ENCODE measurements at regions not wholly inside any gene's neighbourhood (a gene's known extent, or its start where the extent isn't known, plus 50 kb on each side); places are given as distances from the start of the nearest gene placed in this dataset.
A peak's percentile ranks its signal among the peaks of the same experiment; 100 is the strongest.
"Not testable (repeated sequence)": the region's sequence is repeated elsewhere in the genome, so short reads cannot be mapped to it uniquely, and the experiment has no call there.

DNA sequence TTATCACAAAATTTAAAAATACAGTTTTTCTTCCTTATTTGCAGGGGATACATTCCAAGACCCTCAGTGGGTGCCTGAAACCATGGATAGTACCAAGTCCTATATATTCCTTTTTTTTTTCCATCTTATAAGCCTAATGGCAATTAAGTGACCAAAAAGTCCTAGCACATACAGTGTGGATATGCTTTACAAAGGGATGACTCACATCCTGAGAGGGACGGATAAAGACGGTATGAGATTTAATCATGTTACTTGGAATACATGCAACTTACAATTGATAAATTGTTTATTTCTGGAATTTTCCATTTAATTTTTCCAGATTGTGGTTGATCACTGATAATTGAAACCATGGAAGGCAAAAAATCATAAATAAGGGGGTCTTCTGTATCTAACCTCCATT lies 181.2 kb upstream of the BRINP3 start:
- no peak for DNase-seq
- in situ Hi-C loops (cut with HindIII; ENCODE audit: low pct_ligation_motif_present, low pct_unique_long_range_greater_than_20kb, low sequenced_read_pairs) = no loop called here

DNA sequence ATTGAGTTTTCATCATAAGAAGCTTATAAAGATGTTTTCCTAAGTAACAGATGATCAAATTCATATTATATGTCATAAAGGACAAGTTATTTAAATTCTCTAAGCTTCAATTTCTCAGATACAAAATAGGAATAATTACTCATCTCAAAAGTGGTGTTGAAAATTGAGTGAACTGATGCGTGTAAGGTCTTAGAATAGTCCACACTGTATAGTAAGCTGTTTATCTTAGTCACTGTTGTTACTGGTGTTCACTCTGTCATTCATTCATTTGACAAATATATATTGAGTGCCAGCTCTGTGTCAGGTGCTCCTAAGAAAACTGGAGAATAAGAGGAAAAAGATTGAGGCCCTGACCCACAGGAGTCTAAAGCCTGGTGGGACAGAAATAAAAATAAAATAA lies 186.3 kb upstream of the BRINP3 start:
- DNase-seq = no peak
- in situ Hi-C loops (cut with HindIII; ENCODE audit: low pct_ligation_motif_present, low pct_unique_long_range_greater_than_20kb, low sequenced_read_pairs) = no loop called here

DNA sequence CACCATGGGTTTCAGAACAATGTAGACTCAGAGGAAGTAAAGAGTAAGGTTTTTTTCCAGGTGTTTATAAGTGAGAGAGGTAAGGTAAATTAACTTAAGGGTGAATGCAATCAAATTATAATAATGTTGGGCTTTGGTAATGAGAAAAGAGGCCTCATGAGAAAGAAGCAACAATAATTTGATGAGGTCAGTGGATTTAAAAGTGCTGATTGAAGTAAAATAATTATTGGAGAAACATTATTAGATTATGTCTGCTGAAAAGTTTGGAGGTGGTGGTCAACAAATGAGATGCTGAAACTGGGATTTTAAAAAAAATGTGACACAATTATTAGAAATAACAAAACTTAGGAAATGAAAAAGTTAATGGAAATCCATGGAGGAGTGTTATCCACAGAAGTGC lies 187.4 kb upstream of the BRINP3 start:
- DNase-seq = no peak
- in situ Hi-C loops (cut with HindIII; ENCODE audit: low pct_ligation_motif_present, low pct_unique_long_range_greater_than_20kb, low sequenced_read_pairs) = no loop called here

DNA sequence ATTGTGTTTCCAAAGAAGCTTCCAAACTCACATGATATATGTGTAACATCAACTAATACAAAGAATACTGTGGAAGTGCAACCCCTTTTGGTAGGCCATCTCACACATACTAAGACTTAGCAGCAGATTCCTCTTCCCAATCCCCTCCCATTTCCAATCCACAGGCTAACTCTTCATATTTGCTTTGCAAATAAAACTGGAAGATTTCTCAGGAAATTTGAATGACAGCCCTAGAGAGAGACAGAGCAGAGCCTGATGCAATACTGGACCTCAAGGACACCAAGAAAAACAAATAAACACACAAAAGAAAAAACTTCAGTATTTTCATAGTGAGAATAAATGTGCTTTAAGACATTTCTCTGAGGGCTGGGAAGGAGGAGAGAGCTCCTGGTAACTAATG lies 190.2 kb upstream of the BRINP3 start:
- DNase-seq = no peak
- in situ Hi-C loops (cut with HindIII; ENCODE audit: low pct_ligation_motif_present, low pct_unique_long_range_greater_than_20kb, low sequenced_read_pairs) = no loop called here

DNA sequence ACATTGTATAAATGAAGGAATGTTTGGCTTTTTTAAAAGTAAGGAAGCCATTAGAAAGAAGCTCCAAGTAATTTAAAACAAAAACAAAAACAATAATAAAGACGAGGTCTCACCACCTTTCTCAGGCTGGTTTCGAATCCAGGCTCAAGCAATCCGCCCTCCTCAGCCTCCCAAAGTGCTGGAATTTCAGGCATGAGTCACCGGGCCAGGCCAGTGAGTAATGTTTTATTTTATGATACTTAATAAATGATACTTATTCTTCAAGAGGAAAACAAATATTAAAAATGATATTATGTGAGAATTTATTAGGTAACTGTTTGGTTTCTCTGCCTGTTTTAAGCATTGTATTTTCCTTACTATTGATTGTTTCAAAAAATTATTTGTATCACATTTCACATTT lies 201.4 kb upstream of the BRINP3 start:
- DNase-seq = no peak
- in situ Hi-C loops (cut with HindIII; ENCODE audit: low pct_ligation_motif_present, low pct_unique_long_range_greater_than_20kb, low sequenced_read_pairs) = no loop called here

DNA sequence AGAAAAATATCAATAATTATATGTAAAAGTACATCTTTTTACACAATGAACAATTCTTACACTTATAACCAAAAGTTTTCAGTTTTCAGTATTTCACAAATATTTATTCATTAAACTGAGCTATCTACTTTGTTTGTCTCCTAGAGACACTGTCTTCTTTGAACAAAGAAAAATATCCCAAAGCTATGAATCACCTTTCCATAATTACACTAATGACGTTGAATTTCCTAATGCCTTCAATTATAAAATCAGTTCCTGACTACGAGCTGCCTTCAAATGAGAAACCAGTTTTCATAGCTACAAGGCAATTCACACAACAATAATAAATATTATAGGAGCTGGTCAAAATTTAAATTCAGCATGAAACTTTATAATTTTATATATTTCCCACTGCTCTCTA lies 201.8 kb upstream of the BRINP3 start:
- in situ Hi-C loops (cut with HindIII; ENCODE audit: low pct_ligation_motif_present, low pct_unique_long_range_greater_than_20kb, low sequenced_read_pairs) = no loop called here
- no peak for DNase-seq

DNA sequence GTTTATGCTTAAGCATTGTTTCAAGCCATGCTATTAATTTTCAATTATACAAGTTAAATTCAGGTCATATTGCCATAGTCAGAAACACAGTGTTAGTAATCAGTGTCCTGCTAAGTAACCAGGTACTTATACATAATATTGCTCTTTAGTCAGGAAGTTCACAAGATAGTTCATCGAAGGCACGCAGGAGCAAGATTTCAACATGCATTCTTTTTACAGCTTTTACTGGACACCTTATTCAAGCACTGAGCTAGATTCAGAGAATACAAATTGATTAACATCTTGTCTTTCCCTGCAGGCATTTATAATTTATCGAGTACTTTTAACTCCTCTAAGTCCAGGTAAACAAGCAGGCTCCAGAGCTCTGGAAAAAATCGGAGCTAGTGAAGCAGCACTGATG lies 202.3 kb upstream of the BRINP3 start:
- in situ Hi-C loops (cut with HindIII; ENCODE audit: low pct_ligation_motif_present, low pct_unique_long_range_greater_than_20kb, low sequenced_read_pairs) = no loop called here
- DNase-seq = no peak

DNA sequence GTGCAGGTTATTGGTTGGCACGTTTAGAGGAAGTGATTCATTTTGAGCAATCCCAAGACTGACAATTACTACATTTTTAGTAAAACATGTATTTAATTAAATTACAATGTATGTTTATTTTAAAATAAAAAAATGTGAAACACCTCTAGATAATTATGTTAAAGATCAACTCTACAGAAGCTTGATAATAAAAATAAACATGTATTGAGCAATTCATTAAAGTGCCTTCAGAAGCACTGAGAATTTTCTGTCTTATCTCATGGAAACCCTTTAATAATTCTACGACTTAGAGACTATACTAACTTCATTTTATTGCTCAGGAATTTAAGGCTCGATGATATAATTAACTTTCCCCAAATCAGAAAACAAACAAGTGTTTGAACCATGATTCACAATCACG lies 208.0 kb upstream of the BRINP3 start:
- in situ Hi-C loops (cut with HindIII; ENCODE audit: low pct_ligation_motif_present, low pct_unique_long_range_greater_than_20kb, low sequenced_read_pairs) = no loop called here
- no peak for DNase-seq

DNA sequence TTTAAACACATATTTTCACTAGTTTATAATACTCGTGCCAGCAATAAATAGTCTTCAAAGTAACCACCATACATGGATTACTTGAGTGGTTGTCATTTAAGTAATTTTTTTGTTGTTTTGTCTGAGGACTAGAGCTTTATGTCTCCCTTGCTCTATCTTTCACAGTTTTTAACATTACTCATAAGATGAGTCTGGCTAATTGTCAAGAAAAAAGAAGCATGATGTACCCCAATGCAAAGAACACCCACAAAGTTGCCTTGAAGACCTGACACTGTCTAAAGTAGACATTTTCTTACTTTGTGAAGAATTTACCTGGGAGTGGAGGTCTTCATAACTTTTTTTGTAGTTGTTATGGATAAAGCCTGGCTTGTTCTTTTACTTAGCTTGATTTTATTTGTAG lies 210.4 kb upstream of the BRINP3 start:
- in situ Hi-C loops (cut with HindIII; ENCODE audit: low pct_ligation_motif_present, low pct_unique_long_range_greater_than_20kb, low sequenced_read_pairs) = no loop called here
- DNase-seq = no peak

DNA sequence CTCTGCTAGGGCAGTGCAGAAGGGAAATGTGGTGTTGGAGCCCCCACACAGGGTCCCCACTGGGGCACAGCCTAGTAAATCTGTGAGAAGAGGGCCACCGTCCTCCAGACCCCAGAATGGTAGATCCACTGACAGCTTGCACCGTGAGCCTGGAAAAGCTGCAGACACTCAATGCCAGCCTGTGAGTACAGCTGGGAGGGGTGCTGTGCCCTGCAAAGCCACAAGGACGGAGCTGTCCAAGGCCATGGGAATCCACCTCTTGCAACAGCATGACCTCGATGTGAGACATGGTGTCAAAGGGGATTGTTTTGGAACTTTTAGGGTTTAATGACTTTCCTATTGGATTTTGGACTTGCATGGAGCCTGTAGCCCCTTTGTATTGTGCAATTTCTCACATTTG lies 220.8 kb upstream of the BRINP3 start:
- DNase-seq; in situ Hi-C loops (cut with HindIII; ENCODE audit: low pct_ligation_motif_present, low pct_unique_long_range_greater_than_20kb, low sequenced_read_pairs): not testable (repeated sequence)

DNA sequence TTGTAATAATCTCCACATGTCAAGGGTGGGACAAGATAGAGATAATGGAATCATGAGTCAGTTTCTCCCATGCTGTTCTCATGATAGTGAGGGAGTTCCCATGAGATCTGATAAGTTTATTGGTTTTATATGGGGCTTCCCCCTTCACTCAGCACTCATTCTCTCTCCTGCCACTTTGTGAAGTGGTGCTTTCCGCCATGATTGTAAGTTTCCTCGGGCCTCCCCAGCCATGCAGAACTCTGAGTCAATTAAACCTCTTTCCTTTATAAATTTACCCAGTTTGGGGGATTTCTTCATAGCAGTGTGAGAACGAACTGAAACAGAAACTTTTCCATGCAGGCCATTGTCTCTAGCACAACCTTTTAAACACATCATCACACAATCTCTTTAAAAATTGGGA lies 221.5 kb upstream of the BRINP3 start:
- DNase-seq = no peak
- in situ Hi-C loops (cut with HindIII; ENCODE audit: low pct_ligation_motif_present, low pct_unique_long_range_greater_than_20kb, low sequenced_read_pairs) = no loop called here

DNA sequence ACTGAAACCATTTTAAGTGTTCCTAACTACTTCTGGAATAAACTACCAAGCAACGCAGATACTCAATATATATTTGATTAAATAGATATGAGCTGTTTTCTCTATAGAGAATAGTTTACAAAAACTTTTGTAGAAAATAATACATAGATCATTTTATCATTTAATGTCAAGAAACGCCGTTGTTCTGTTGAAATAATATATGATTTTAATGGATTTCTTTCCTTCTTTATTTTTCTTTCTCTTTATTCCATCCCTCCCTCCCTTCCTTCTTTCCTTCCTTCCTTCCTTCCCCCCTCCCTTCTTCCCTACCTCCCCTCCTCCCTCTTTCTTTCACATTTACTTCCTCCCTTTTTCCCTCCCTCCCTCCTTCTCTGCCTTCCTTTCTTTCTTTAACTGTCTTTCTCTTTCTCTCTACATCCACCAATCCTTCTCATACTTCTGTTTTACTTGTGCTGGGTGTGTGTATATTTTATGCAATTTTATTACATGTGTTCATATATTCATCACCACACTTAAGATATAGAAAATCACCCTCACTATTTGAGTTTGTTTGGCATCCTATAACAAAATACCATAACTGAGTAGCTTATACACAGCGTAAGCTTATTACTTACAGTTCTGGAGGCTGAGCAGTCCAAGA lies 230.9 kb upstream of the BRINP3 start:
- no peak for DNase-seq
- in situ Hi-C loops (cut with HindIII; ENCODE audit: low pct_ligation_motif_present, low pct_unique_long_range_greater_than_20kb, low sequenced_read_pairs) = no loop called here

DNA sequence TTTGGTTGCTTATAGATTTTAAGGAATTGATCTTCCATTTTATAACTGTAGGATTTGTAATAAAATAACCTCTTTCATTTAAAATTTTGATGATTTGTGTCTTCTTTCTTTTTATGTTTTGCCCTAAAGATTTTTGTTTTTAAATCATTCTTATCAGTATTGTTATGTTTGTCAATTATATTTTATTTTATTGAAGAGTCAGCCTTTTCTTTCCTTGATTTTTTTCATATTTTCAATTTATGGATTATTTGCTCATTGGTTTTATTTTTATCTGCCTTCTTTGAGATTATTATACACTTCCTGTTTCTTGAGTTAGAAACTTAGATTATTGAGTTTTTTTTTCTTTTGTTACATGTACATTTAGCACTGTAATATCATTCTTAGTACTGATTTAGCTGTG lies 233.4 kb upstream of the BRINP3 start:
- in situ Hi-C loops (cut with HindIII; ENCODE audit: low pct_ligation_motif_present, low pct_unique_long_range_greater_than_20kb, low sequenced_read_pairs) = no loop called here
- DNase-seq = no peak

DNA sequence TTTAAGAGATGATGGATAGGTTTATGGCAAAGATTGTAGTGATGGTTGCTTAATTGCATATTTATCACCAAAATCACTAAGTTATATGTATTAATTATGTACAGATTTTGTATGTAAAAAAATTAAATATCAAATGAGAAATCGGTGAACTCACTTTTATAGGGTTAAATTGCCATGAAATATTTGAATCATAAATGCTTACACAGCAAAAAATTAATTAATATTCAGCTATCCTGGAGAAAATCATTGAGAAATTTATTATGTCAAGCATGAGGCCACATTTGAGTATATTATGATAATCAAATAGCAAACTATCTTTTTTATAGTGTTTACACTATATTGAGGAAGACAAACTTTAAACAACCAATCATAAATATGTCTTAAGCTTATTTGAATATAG lies 239.4 kb upstream of the BRINP3 start:
- DNase-seq = no peak
- in situ Hi-C loops (cut with HindIII; ENCODE audit: low pct_ligation_motif_present, low pct_unique_long_range_greater_than_20kb, low sequenced_read_pairs) = no loop called here

DNA sequence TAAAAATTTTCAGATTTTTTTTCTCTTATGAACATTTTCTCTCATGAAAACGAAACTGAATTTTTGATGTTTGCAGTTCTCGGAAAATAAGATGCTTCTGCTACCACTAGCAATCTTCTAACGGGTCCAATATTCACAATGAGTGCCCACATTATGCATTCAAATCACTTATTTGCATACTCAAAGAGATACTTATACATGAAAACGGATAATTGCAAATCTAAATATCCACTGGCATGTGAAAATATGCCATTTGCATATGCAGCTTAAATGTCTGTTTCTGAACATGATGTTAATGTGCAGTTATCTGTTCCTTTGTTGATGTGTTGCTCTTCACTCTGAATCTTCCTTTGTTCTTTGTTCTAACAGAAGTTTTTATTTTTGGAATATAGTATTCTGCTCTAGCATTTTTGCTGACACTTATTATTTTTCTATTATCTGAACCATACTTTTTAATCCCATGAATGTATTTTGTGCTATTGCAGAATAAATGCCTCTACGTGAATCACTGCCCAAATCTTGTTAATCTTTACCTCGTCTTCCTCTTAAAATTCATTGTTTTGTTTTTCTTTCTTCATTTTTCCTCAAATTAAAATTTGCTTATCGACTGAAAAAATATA lies 259.4 kb upstream of the BRINP3 start:
- in situ Hi-C loops (cut with HindIII; ENCODE audit: low pct_ligation_motif_present, low pct_unique_long_range_greater_than_20kb, low sequenced_read_pairs) = no loop called here

DNA sequence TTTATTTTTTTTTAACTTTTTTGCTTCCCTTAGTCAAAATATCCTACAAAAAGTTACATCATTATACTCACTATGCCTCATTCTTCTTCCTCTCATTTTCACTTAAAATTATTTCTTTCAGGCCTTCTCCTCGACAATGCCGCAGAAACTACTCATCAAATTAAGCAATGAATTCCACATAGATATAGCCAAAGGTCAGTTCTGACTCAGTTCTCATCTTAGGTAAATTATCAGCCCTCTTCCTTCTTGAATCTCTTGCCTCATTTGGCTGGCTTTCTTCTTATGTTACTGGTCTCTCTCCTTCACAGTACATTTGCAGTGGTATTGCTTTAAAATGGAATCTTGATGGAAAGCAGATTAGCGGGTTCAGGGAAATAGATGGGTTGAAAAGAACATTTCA lies 260.7 kb upstream of the BRINP3 start:
- in situ Hi-C loops (cut with HindIII; ENCODE audit: low pct_ligation_motif_present, low pct_unique_long_range_greater_than_20kb, low sequenced_read_pairs) = no loop called here
- no peak for DNase-seq

More for the DNA sequence above, 259.4 kb upstream of the BRINP3 start:
- DNase-seq = no peak

DNA sequence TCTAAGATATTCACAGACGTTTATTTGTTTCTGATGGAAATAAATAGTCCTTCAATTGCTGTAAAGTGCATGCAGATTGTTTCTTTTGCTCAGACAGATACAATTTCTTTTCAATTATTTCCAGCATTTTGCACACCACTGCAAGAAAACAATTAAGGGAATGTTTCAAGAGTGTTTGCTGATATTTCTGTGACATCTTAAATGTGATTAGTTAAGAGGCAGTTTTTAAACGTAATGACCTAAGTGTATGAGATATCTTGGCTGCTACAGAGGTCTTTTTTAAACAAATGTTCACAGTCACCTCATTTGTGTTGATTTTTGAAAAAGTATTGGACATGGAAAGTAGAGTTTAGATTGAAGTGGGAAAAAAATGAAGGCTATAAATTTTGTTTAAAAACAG lies 262.3 kb upstream of the BRINP3 start:
- in situ Hi-C loops (cut with HindIII; ENCODE audit: low pct_ligation_motif_present, low pct_unique_long_range_greater_than_20kb, low sequenced_read_pairs) = no loop called here
- DNase-seq = no peak

DNA sequence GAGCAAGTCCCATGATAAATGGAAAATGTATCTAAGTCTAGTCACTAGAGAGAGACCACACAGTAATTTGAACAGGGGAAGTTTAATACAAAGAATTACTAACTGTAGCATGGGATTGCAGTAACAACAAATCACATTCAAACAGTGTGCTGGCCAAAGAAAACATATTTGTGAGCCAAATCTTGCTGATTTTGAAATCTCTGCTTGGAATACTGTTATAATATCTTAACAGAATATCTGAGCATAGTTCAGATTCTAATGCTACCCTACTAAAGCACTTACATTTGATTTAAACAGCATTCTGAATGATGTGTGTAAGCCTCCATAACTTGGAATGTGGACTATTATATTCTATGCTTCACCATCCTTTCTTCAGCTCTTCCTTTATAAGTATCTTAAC lies 270.0 kb upstream of the BRINP3 start:
- DNase-seq = no peak
- in situ Hi-C loops (cut with HindIII; ENCODE audit: low pct_ligation_motif_present, low pct_unique_long_range_greater_than_20kb, low sequenced_read_pairs) = no loop called here

DNA sequence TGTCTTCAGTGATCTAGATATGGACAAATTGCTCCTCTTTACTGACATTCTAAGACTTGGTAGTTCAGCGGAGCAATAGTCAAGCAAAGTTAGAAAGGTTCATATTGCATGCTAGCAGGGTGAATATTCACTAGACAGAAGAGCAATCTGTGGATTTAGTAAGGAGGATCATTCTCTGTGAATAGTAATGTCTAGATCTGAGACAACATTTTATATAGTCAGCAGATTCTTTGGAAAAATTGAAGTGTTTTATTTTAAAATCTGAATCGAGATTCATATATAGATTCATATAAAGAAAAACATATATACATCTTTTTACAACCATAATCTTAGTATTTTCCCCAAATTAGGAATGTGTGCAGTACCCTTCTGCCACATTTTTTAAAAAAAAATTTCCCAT lies 274.5 kb upstream of the BRINP3 start:
- in situ Hi-C loops (cut with HindIII; ENCODE audit: low pct_ligation_motif_present, low pct_unique_long_range_greater_than_20kb, low sequenced_read_pairs) = no loop called here

DNA sequence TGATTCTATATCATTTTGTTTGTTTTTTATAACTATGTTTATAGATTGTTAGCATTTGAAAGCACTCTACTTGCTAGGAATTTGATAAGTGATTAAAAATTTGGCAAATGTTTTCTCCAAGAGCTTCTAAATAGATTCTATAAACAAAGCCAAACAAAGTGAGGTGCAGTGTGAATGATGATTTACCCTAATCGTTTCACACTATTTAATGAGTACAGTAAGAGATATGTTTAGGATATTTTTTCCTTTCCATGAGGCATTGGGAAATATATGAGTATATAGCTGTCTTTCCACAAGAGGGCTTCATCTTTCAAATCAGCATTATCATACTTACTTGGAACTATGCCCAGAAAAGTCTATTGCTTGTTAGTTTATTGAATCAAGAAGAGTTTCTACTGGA lies 277.0 kb upstream of the BRINP3 start:
- peak; percentile 18 for DNase-seq
- in situ Hi-C loops (cut with HindIII; ENCODE audit: low pct_ligation_motif_present, low pct_unique_long_range_greater_than_20kb, low sequenced_read_pairs) = no loop called here

More for the DNA sequence above, 274.5 kb upstream of the BRINP3 start:
- DNase-seq = no peak

DNA sequence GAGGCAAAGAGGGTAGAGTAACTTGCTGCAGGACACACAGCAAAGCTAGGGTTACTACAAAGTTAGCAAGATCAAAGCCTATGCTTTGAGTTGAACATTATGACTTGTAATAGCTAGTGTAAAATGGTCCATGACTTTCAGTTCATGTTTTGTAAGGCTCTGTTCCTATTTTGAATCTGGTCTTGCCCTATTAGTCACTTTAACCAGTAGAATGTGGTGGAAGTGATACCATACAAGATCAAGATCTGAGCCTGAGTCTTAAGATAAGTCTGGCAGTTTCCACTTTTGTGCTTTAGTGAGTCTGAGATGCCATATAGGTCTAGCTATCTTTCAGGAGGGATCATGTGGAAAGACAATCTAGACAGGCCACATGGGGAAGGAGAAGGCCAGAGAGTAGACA lies 282.1 kb upstream of the BRINP3 start:
- no peak for DNase-seq

More for the DNA sequence above, 282.1 kb upstream of the BRINP3 start:
- in situ Hi-C loops (cut with HindIII; ENCODE audit: low pct_ligation_motif_present, low pct_unique_long_range_greater_than_20kb, low sequenced_read_pairs) = no loop called here
